DMS 273 (cell line): ENCODE measurements at regions not wholly inside any gene's neighbourhood (a gene's known extent, or its start where the extent isn't known, plus 50 kb on each side); places are given as distances from the start of the nearest gene placed in this dataset.

ENCODE experiments used
- DNase-seq: peaks from one replicate; lab custom pipeline; 2025; ENCODE audit not compliant: unreplicated experiment; lab: John Stamatoyannopoulos, UW

- DNase-seq: no peak
These were observed 130.5 kb upstream of the MCTP2 start for GRCh38 chr15:94100863-94101262.

GRCh38 chr15:94099574-94099960, 131.8 kb upstream of the MCTP2 start:
- no peak for DNase-seq

- DNase-seq: no peak
These were observed 132.3 kb upstream of the MCTP2 start for GRCh38 chr15:94098921-94099573.

- no peak for DNase-seq
These were observed 133.8 kb upstream of the MCTP2 start for GRCh38 chr15:94097552-94097951.

GRCh38 chr15:94094310-94094709, 137.1 kb upstream of the MCTP2 start:
- DNase-seq: no peak

GRCh38 chr15:94086341-94086740, 145.0 kb upstream of the MCTP2 start:
- DNase-seq: no peak

GRCh38 chr15:94083467-94084052, 147.8 kb upstream of the MCTP2 start:
- DNase-seq: no peak

GRCh38 chr15:94081829-94082228, 149.5 kb upstream of the MCTP2 start:
- DNase-seq: no peak

GRCh38 chr15:94080989-94081605, 150.3 kb upstream of the MCTP2 start:
- no peak for DNase-seq

GRCh38 chr15:94080416-94080815, 150.9 kb upstream of the MCTP2 start:
- DNase-seq: no peak

GRCh38 chr15:94079968-94080367, 151.4 kb upstream of the MCTP2 start:
- DNase-seq: no peak

- no peak for DNase-seq
These were observed 151.9 kb upstream of the MCTP2 start for GRCh38 chr15:94079459-94079858.

GRCh38 chr15:94077938-94078337, 153.4 kb upstream of the MCTP2 start:
- DNase-seq: no peak

- peak; percentile 40 for DNase-seq
These were observed 156.0 kb upstream of the MCTP2 start for GRCh38 chr15:94075349-94075748.

GRCh38 chr15:94070356-94071295, 160.7 kb upstream of the MCTP2 start:
- peak; percentile 40 for DNase-seq

- DNase-seq: no peak
These were observed 161.5 kb upstream of the MCTP2 start for GRCh38 chr15:94069844-94070243.

GRCh38 chr15:94066811-94067210, 164.6 kb upstream of the MCTP2 start:
- DNase-seq: no peak

- no peak for DNase-seq
These were observed 165.3 kb upstream of the MCTP2 start for GRCh38 chr15:94066046-94066445.

GRCh38 chr15:94064676-94065313, 166.6 kb upstream of the MCTP2 start:
- DNase-seq: no peak

GRCh38 chr15:94061041-94061440, 170.3 kb upstream of the MCTP2 start:
- no peak for DNase-seq

- DNase-seq: no peak
These were observed 172.3 kb upstream of the MCTP2 start for GRCh38 chr15:94059013-94059587.
